ENCODE measurements at regions not wholly inside any gene's neighbourhood (a gene's known extent, or its start where the extent isn't known, plus 50 kb on each side); places are given as distances from the start of the nearest gene placed in this dataset.

GRCh38 chr7:13047061-13047460, 359.6 kb downstream of the ARL4A start:
- POLR2A ChIA-PET: no interaction called here
- no peak for DNase-seq (ENCODE audit: extremely low spot score)
- CTCF ChIA-PET: interaction anchor here (0.7 kb wide), 1 partner anchor 35 kb away, joined by 4 read pairs; no protein-coding TSS in a partner anchor
- TF ChIP-seq L3MBTL2 (conservative IDR thresholded peaks at IDR 0.05) (no peak), ELF4 (IDR thresholded peaks at IDR 0.05) (no peak), SUZ12 (IDR thresholded peaks at IDR 0.05) (no peak), ZNF384 (IDR thresholded peaks at IDR 0.05) (no peak)

GRCh38 chr7:13049946-13050345, 362.5 kb downstream of the ARL4A start:
- no peak for DNase-seq (ENCODE audit: extremely low spot score)
- no peak for TF ChIP-seq LEF1 (IDR thresholded peaks at IDR 0.05; ENCODE audit: borderline replicate concordance)
- no peak for TF ChIP-seq ZNF384 (IDR thresholded peaks at IDR 0.05)
- no peak for TF ChIP-seq SUZ12 (IDR thresholded peaks at IDR 0.05)
- no peak for TF ChIP-seq ELF4 (IDR thresholded peaks at IDR 0.05)
- TF ChIP-seq PKNOX1 (IDR thresholded peaks at IDR 0.05): no peak
- no peak for TF ChIP-seq FOXM1 (IDR thresholded peaks at IDR 0.05; ENCODE audit: borderline replicate concordance)
- TF ChIP-seq SP1 (IDR thresholded peaks at IDR 0.05): no peak
- no peak for TF ChIP-seq NFRKB (IDR thresholded peaks at IDR 0.05)
- TF ChIP-seq HDGF (IDR thresholded peaks at IDR 0.05; ENCODE audit: borderline replicate concordance): no peak
- TF ChIP-seq L3MBTL2 (conservative IDR thresholded peaks at IDR 0.05): no peak
- TF ChIP-seq CTBP1 (IDR thresholded peaks at IDR 0.05; ENCODE audit: borderline replicate concordance): no peak
- ChIA-PET POLR2A (no interaction called here), CTCF (interaction anchor here (0.6 kb wide), 1 partner anchor 363 kb away, joined by 3 read pairs; no protein-coding TSS in a partner anchor)

- ChIA-PET POLR2A (no interaction called here), CTCF (no interaction called here)
- DNase-seq (ENCODE audit: extremely low spot score): no peak
- no peak for TF ChIP-seq SUZ12 (IDR thresholded peaks at IDR 0.05)
- TF ChIP-seq FOXA1 (IDR thresholded peaks at IDR 0.05): no peak
- TF ChIP-seq ELF4 (IDR thresholded peaks at IDR 0.05): no peak
- TF ChIP-seq L3MBTL2 (conservative IDR thresholded peaks at IDR 0.05): no peak
- no peak for TF ChIP-seq LEF1 (IDR thresholded peaks at IDR 0.05; ENCODE audit: borderline replicate concordance)
- no peak for TF ChIP-seq HDGF (IDR thresholded peaks at IDR 0.05; ENCODE audit: borderline replicate concordance)
- no peak for TF ChIP-seq CTBP1 (IDR thresholded peaks at IDR 0.05; ENCODE audit: borderline replicate concordance)
- no peak for TF ChIP-seq TARDBP (IDR thresholded peaks at IDR 0.05)
- TF ChIP-seq NFRKB (IDR thresholded peaks at IDR 0.05): no peak
- TF ChIP-seq BHLHE40 (IDR thresholded peaks at IDR 0.05; ENCODE audit: borderline replicate concordance): no peak
- no peak for TF ChIP-seq SP1 (IDR thresholded peaks at IDR 0.05)
- no peak for TF ChIP-seq FOXK2 (IDR thresholded peaks at IDR 0.05)
- TF ChIP-seq PKNOX1 (IDR thresholded peaks at IDR 0.05): no peak
- TF ChIP-seq ZNF384 (IDR thresholded peaks at IDR 0.05): no peak
- TF ChIP-seq ARNT (IDR thresholded peaks at IDR 0.05): no peak
- no peak for TF ChIP-seq FOXM1 (IDR thresholded peaks at IDR 0.05; ENCODE audit: borderline replicate concordance)
These were observed 363.3 kb downstream of the ARL4A start for GRCh38 chr7:13050703-13051102.

GRCh38 chr7:13055732-13056368, 368.4 kb downstream of the ARL4A start:
- DNase-seq (ENCODE audit: extremely low spot score): no peak
- CTCF ChIA-PET: no interaction called here
- no peak for TF ChIP-seq BHLHE40 (IDR thresholded peaks at IDR 0.05; ENCODE audit: borderline replicate concordance)
- no peak for TF ChIP-seq FOXA1 (IDR thresholded peaks at IDR 0.05)
- TF ChIP-seq LEF1 (IDR thresholded peaks at IDR 0.05; ENCODE audit: borderline replicate concordance): no peak
- no peak for TF ChIP-seq CTBP1 (IDR thresholded peaks at IDR 0.05; ENCODE audit: borderline replicate concordance)
- TF ChIP-seq HDGF (IDR thresholded peaks at IDR 0.05; ENCODE audit: borderline replicate concordance): no peak
- no peak for TF ChIP-seq TARDBP (IDR thresholded peaks at IDR 0.05)
- TF ChIP-seq ZNF384 (IDR thresholded peaks at IDR 0.05): no peak
- no peak for TF ChIP-seq PKNOX1 (IDR thresholded peaks at IDR 0.05)
- no peak for TF ChIP-seq ELF4 (IDR thresholded peaks at IDR 0.05)
- POLR2A ChIA-PET: no interaction called here

GRCh38 chr7:13057462-13058200, 370.2 kb downstream of the ARL4A start:
- ChIA-PET POLR2A (no interaction called here), CTCF (no interaction called here)
- DNase-seq (ENCODE audit: extremely low spot score): no peak
- TF ChIP-seq FOXK2 (IDR thresholded peaks at IDR 0.05) (no peak), CTBP1 (IDR thresholded peaks at IDR 0.05; ENCODE audit: borderline replicate concordance) (no peak), SUZ12 (IDR thresholded peaks at IDR 0.05) (no peak), FOXA1 (IDR thresholded peaks at IDR 0.05) (no peak), FOXM1 (IDR thresholded peaks at IDR 0.05; ENCODE audit: borderline replicate concordance) (no peak), ARNT (IDR thresholded peaks at IDR 0.05) (no peak), SP1 (IDR thresholded peaks at IDR 0.05) (no peak), TARDBP (IDR thresholded peaks at IDR 0.05) (no peak), LEF1 (IDR thresholded peaks at IDR 0.05; ENCODE audit: borderline replicate concordance) (no peak), BHLHE40 (IDR thresholded peaks at IDR 0.05; ENCODE audit: borderline replicate concordance) (no peak), ZNF384 (IDR thresholded peaks at IDR 0.05) (no peak), PKNOX1 (IDR thresholded peaks at IDR 0.05) (no peak), NFRKB (IDR thresholded peaks at IDR 0.05) (no peak), ELF4 (IDR thresholded peaks at IDR 0.05) (no peak), L3MBTL2 (conservative IDR thresholded peaks at IDR 0.05) (no peak), HDGF (IDR thresholded peaks at IDR 0.05; ENCODE audit: borderline replicate concordance) (no peak)

Data from HEK293T (cell line).